IMR-90 (cell line): ENCODE measurements at regions not wholly inside any gene's neighbourhood (a gene's known extent, or its start where the extent isn't known, plus 50 kb on each side); places are given as distances from the start of the nearest gene placed in this dataset.

ENCODE experiments used
- ATAC-seq: fragments of 200-7000 bp; cut with Tn5 transposase; 2 replicates; pipeline ENCODE4 v1.9.1; 2020; ENCODE audit warnings: low read depth, mild to moderate bottlenecking, moderate library complexity
- BruUV-seq: library from RNA; stranded (reverse); fragments of 400-500 nt; replicated peaks from 2 replicates; lab custom pipeline; 2021; lab: Mats Ljungman, UMichigan
- CTCF ChIA-PET: fragments of 300-600 bp; formaldehyde crosslinking; extraction: SDS; loops from one replicate; lab custom pipeline; 2021; ENCODE audit warnings: antibody characterized with exemption; lab: Yijun Ruan, JAX
- POLR2A ChIA-PET: fragments of 300-600 bp; sonication (Branson Sonifier 250); formaldehyde crosslinking; loops from one replicate; lab custom pipeline; 2022; ENCODE audit warnings: antibody characterized with exemption; ENCODE audit not compliant: unreplicated experiment; lab: Charles Lee
- DNase-seq: peaks from one replicate; pipeline ENCODE4 v3.0.0; 2013
- H2AFZ ChIP-seq: replicated peaks from 2 replicates; pipeline ENCODE3; 2013; ENCODE audit warnings: low read length, mild to moderate bottlenecking; ENCODE audit not compliant: poor library complexity
- H2AK5ac ChIP-seq: 2 replicates; pipeline ENCODE4 v1.6.1; 2013; ENCODE audit warnings: low read depth, low read length, inconsistent platforms
- H2AK9ac ChIP-seq: replicated peaks from 2 replicates; pipeline ENCODE3; 2013; ENCODE audit warnings: mild to moderate bottlenecking, low read depth, low read length, moderate library complexity; ENCODE audit not compliant: poor library complexity
- H2BK120ac ChIP-seq: 2 replicates; pipeline ENCODE4 v1.6.1; 2013; ENCODE audit warnings: low read depth, low read length, inconsistent platforms
- H2BK15ac ChIP-seq: 3 replicates; pipeline ENCODE4 v1.6.1; 2013; ENCODE audit warnings: low read depth, low read length, inconsistent platforms
- H2BK20ac ChIP-seq: 2 replicates; pipeline ENCODE4 v1.6.1; 2013; ENCODE audit warnings: low read depth, mild to moderate bottlenecking, inconsistent platforms, low read length, moderate library complexity
- H2BK5ac ChIP-seq: 2 replicates; pipeline ENCODE4 v1.6.1; 2013; ENCODE audit warnings: mild to moderate bottlenecking, low read depth, low read length, inconsistent platforms; ENCODE audit not compliant: poor library complexity, severe bottlenecking
- H3K14ac ChIP-seq: replicated peaks from 2 replicates; pipeline ENCODE4 v1.6.1; 2013; ENCODE audit warnings: low read depth, low read length, inconsistent platforms
- H3K18ac ChIP-seq: 2 replicates; pipeline ENCODE4 v1.6.1; 2013; ENCODE audit warnings: low read depth, low read length, control low read depth
- H3K23ac ChIP-seq: 2 replicates; pipeline ENCODE4 v1.6.1; 2013; ENCODE audit warnings: low read depth, low read length, inconsistent platforms
- H3K27ac ChIP-seq: 2 replicates; pipeline ENCODE4 v1.5.1; 2013; ENCODE audit warnings: mild to moderate bottlenecking, control low read depth, low read length; ENCODE audit not compliant: insufficient read depth
- H3K27me3 ChIP-seq: 2 replicates; pipeline ENCODE4 v1.6.1; 2013; ENCODE audit warnings: low read length; ENCODE audit not compliant: control insufficient read depth, insufficient read depth
- H3K36me3 ChIP-seq: 2 replicates; pipeline ENCODE4 v1.6.1; 2013; ENCODE audit warnings: low read length, mixed read lengths; ENCODE audit not compliant: control insufficient read depth, insufficient read depth
- H3K4ac ChIP-seq: 2 replicates; pipeline ENCODE4 v1.6.1; 2013; ENCODE audit warnings: low read depth, low read length, inconsistent platforms
- H3K4me1 ChIP-seq: 2 replicates; pipeline ENCODE4 v1.6.1; 2013; ENCODE audit warnings: low read length, mixed read lengths; ENCODE audit not compliant: control insufficient read depth, insufficient read depth
- H3K4me2 ChIP-seq: 2 replicates; pipeline ENCODE4 v1.6.1; 2013; ENCODE audit warnings: low read depth, mild to moderate bottlenecking, control low read depth, low read length, moderate library complexity
- H3K4me3 ChIP-seq: 2 replicates; pipeline ENCODE4 v1.5.1; 2013; ENCODE audit warnings: low read depth, mild to moderate bottlenecking, control low read depth, low read length, moderate library complexity; ENCODE audit not compliant: insufficient read depth
- H3K56ac ChIP-seq: 2 replicates; pipeline ENCODE4 v1.6.1; 2013; ENCODE audit warnings: low read length, inconsistent platforms; ENCODE audit not compliant: insufficient read depth; ENCODE audit errors: extremely low read depth
- H3K79me1 ChIP-seq, 2 experiments: 2 replicates each; pipeline ENCODE4 v1.6.1; 2013; ENCODE audit warnings: low read length in 2 of 2, inconsistent platforms in 1 of 2, low read depth in 1 of 2
- H3K9ac ChIP-seq: 2 replicates; pipeline ENCODE4 v1.6.1; 2013; ENCODE audit warnings: low read depth, low read length, control low read depth
- H3K9me1 ChIP-seq: 2 replicates; pipeline ENCODE4 v1.6.1; 2013; ENCODE audit warnings: low read length, inconsistent platforms; ENCODE audit not compliant: insufficient read depth
- H3K9me3 ChIP-seq: 2 replicates; pipeline ENCODE4 v1.6.1; 2013; ENCODE audit warnings: low read length; ENCODE audit not compliant: control insufficient read depth, insufficient read depth
- H4K20me1 ChIP-seq: 2 replicates; pipeline ENCODE4 v1.6.1; 2013; ENCODE audit warnings: low read length, inconsistent platforms; ENCODE audit not compliant: insufficient read depth
- H4K5ac ChIP-seq: 2 replicates; pipeline ENCODE4 v1.6.1; 2013; ENCODE audit warnings: mild to moderate bottlenecking, low read depth, low read length, control low read depth
- H4K8ac ChIP-seq, 2 experiments: 2 replicates each; pipeline ENCODE4 v1.6.1; 2013; ENCODE audit warnings: low read depth in 2 of 2, low read length in 2 of 2, control low read depth in 1 of 2, inconsistent platforms in 1 of 2
- H4K91ac ChIP-seq: 2 replicates; pipeline ENCODE4 v1.6.1; 2013; ENCODE audit warnings: low read depth, low read length, inconsistent platforms; ENCODE audit not compliant: insufficient read depth
- CTCF ChIP-seq: conservative IDR thresholded peaks from 2 replicates; pipeline ENCODE4 v1.5.1; 2012; ENCODE audit warnings: mild to moderate bottlenecking, low read depth, low read length, improper control_type of control experiment
- MAZ ChIP-seq: IDR thresholded peaks from 2 replicates; pipeline ENCODE4 v1.6.1; 2012; ENCODE audit warnings: low read depth, mild to moderate bottlenecking, low read length, improper control_type of control experiment, moderate library complexity, borderline replicate concordance
- MXI1 ChIP-seq: IDR thresholded peaks from 2 replicates; pipeline ENCODE4 v1.6.1; 2012; ENCODE audit warnings: low read depth, mild to moderate bottlenecking, low read length, moderate library complexity, borderline replicate concordance
- NFE2L2 ChIP-seq: fragments of 150-350 bp; IDR thresholded peaks from 2 replicates; pipeline ENCODE4 v1.6.1; 2016; ENCODE audit warnings: low read depth, mild to moderate bottlenecking, low read length
- WGBS, 2 experiments: methylation state at CpG; one replicate each; pipeline versions ENCODE4 v1.1.5 to v1.1.7; 2013; ENCODE audit warnings: missing lambda C conversion rate in 2 of 2; ENCODE audit not compliant: insufficient read length in 1 of 2; ENCODE audit errors: extremely low coverage in 2 of 2; 5-methylcytosine and 5-hydroxymethylcytosine counted together
- dilution Hi-C: fragments of 300-500 bp; cut with HindIII; formaldehyde crosslinking; loops from one replicate; pipeline ENCODE4 v1.14.3; 2018; ENCODE audit warnings: low sequenced_read_pairs; ENCODE audit not compliant: unreplicated experiment
- in situ Hi-C: fragments of 300-500 bp; cut with MboI; formaldehyde crosslinking; loops from 3 replicates; pipeline ENCODE4 v1.14.3; 2019; ENCODE audit warnings: low sequenced_read_pairs, inconsistent platforms, mixed read lengths
- intact Hi-C: fragments of 100-400 bp; cut with micrococcal nuclease; formaldehyde crosslinking; loops from 2 replicates; pipeline ENCODE4 v1.10.0; 2022

DNA sequence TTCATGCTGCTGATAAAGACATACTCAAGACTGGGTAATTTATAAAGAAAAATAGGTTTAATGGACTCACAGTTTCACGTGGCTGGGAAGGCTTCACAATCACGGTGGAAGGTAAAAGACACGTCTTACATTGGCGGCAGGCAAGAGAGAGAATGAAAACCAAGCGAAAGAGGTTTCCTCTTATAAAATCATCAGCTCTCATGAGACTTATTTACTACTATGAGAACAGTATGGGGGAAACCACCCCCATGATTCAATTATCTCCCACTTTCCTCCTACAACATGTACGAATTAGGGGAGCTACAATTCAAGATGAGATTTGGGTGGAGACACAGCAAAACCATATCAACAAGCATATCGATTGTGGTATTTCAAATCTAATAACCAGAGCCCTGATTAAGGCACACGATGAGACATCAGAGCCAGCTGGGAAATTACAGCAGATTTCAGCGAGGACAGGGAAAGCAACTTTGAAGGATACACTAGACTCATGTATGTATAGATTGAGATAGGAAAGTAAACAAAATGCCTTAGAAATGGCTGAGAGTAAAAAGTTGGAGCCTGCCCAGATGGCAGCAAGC, 129.8 kb upstream of the GJE1 start:
- Histone ChIP-seq H2BK15ac (no peak overlapping the region), H3K9me3 (no peaks in the 10 kb centered on the region), H2BK5ac (no peak overlapping the region), H2BK20ac (no peak overlapping the region), H3K27ac (no peak overlapping the region), H3K9me1 (no peaks in the 10 kb centered on the region), H3K4me3 (no peak overlapping the region), H4K5ac (no peak overlapping the region), H3K23ac (no peak overlapping the region), H2AFZ (no peak overlapping the region), H4K20me1 (no peaks in the 10 kb centered on the region), H2AK5ac (no peak overlapping the region), H3K9ac (no peak overlapping the region), H2AK9ac (no peak overlapping the region), H3K4me1 (no peaks in the 10 kb centered on the region), H3K18ac (no peak overlapping the region), H4K91ac (no peak overlapping the region), H3K4ac (no peak overlapping the region), H3K4me2 (no peak overlapping the region), H3K36me3 (no peaks in the 10 kb centered on the region), H2BK120ac (no peak overlapping the region), H3K79me1 (no peaks in the 10 kb centered on the region), H3K14ac (no peak overlapping the region), H4K8ac (0 out of 4 replicates have a peak overlapping the region, but pooled peaks of 1 of the 2 experiments have one; percentile 23), H3K27me3 (no peaks in the 10 kb centered on the region), H3K56ac (no peak overlapping the region)
- ATAC-seq (no peak), DNase-seq (no peak)
- ChIA-PET POLR2A (no interaction called here), CTCF (no interaction called here)
- TF ChIP-seq MXI1 = no peak
- TF ChIP-seq CTCF = no peak
- no peak for TF ChIP-seq MAZ
- TF ChIP-seq NFE2L2 = no peak
- no CpG with 5 or more reads among the region's 9 CpGs for WGBS, 2 experiments
- intact Hi-C loops = no loop called here
- dilution Hi-C loops = no loop called here
- in situ Hi-C loops = no loop called here
- BruUV-seq = no TSS peak
